HepG2 (cell line): ENCODE measurements at regions not wholly inside any gene's neighbourhood (a gene's known extent, or its start where the extent isn't known, plus 50 kb on each side); places are given as distances from the start of the nearest gene placed in this dataset.

Experiments
- ATF4 ChIP-seq, 2 experiments: fragments of 450-650 bp in 1 of 2; sonication (generic) in 1 of 2; formaldehyde crosslinking; IDR thresholded peaks; 2 replicates each; pipeline versions ENCODE4 v1.5.0 to v1.8.0; 2020 to 2022; ENCODE audit warnings: mild to moderate bottlenecking in 1 of 2, missing genetic modification reagents in 1 of 2
- CC2D1A ChIP-seq: sonication (generic); formaldehyde crosslinking; IDR thresholded peaks from 2 replicates; pipeline ENCODE4 v1.8.1; 2023; ENCODE audit warnings: mild to moderate bottlenecking, missing genetic modification reagents
- CTCF ChIP-seq: sonication (generic); formaldehyde crosslinking; IDR thresholded peaks from 2 replicates; pipeline ENCODE4 v1.5.0; 2020; ENCODE audit warnings: mild to moderate bottlenecking, missing genetic modification reagents, moderate library complexity
- GATAD1 ChIP-seq: IDR thresholded peaks from 2 replicates; pipeline ENCODE4 v1.6.1; 2016; ENCODE audit warnings: missing genetic modification reagents, missing compliant biosample characterization
- PHF21A ChIP-seq: sonication (generic); formaldehyde crosslinking; IDR thresholded peaks from 2 replicates; pipeline ENCODE4 v1.5.0; 2020; ENCODE audit warnings: mild to moderate bottlenecking, missing genetic modification reagents
- POLR2AphosphoS2 ChIP-seq: IDR thresholded peaks from 2 replicates; pipeline ENCODE4 v1.6.1; 2011; ENCODE audit warnings: low read depth, low read length, improper control_type of control experiment
- SRSF9 ChIP-seq: fragments of 200-400 bp; formaldehyde crosslinking; IDR thresholded peaks from 2 replicates; pipeline ENCODE4 v1.6.1; 2018; ENCODE audit warnings: borderline replicate concordance, mild to moderate bottlenecking, low read depth, low read length; ENCODE audit not compliant: insufficient read depth, poor library complexity, severe bottlenecking
- ZFP37 ChIP-seq: sonication (generic); formaldehyde crosslinking; IDR thresholded peaks from 2 replicates; pipeline ENCODE4 v1.4.0; 2020; ENCODE audit warnings: missing genetic modification reagents, borderline replicate concordance
- ZMYM2 ChIP-seq: sonication (generic); formaldehyde crosslinking; IDR thresholded peaks from 2 replicates; pipeline ENCODE4 v1.8.0; 2022; ENCODE audit warnings: mild to moderate bottlenecking, missing genetic modification reagents
- ZNF225 ChIP-seq: sonication (generic); formaldehyde crosslinking; IDR thresholded peaks from 2 replicates; pipeline ENCODE4 v1.4.0; 2020; ENCODE audit warnings: mild to moderate bottlenecking, missing genetic modification reagents
- ZNF235 ChIP-seq: sonication (generic); formaldehyde crosslinking; IDR thresholded peaks from 2 replicates; pipeline ENCODE4 v1.8.1; 2023; ENCODE audit warnings: mild to moderate bottlenecking, missing genetic modification reagents, borderline replicate concordance
- ZNF274 ChIP-seq: sonication (generic); formaldehyde crosslinking; IDR thresholded peaks from 2 replicates; pipeline ENCODE4 v1.5.1; 2020; ENCODE audit warnings: mild to moderate bottlenecking, missing genetic modification reagents
- ZNF414 ChIP-seq: sonication (generic); formaldehyde crosslinking; IDR thresholded peaks from 2 replicates; pipeline ENCODE4 v1.5.0; 2020; ENCODE audit warnings: missing genetic modification reagents
- ZNF557 ChIP-seq: sonication (generic); formaldehyde crosslinking; IDR thresholded peaks from 2 replicates; pipeline ENCODE4 v1.4.0; 2020; ENCODE audit warnings: missing genetic modification reagents
- ZNF709 ChIP-seq: sonication (generic); formaldehyde crosslinking; IDR thresholded peaks from 2 replicates; pipeline ENCODE4 v1.5.0; 2020; ENCODE audit warnings: mild to moderate bottlenecking, missing genetic modification reagents
- ZNF891 ChIP-seq: sonication (generic); formaldehyde crosslinking; IDR thresholded peaks from 2 replicates; pipeline ENCODE4 v1.5.0; 2020; ENCODE audit warnings: mild to moderate bottlenecking, missing genetic modification reagents
- ZSCAN20 ChIP-seq: sonication (generic); formaldehyde crosslinking; IDR thresholded peaks from 2 replicates; pipeline ENCODE4 v1.4.0; 2020; ENCODE audit warnings: missing genetic modification reagents, mild to moderate bottlenecking, borderline replicate concordance
- ZSCAN31 ChIP-seq: sonication (generic); formaldehyde crosslinking; IDR thresholded peaks from 2 replicates; pipeline ENCODE4 v1.5.0; 2020; ENCODE audit warnings: low read depth, mild to moderate bottlenecking, missing genetic modification reagents
- TF ChIP-seq, protein P1 (sequence below): sonication (generic); formaldehyde crosslinking; IDR thresholded peaks from 2 replicates; pipeline ENCODE4 v1.5.1; 2020; ENCODE audit warnings: missing genetic modification reagents, mild to moderate bottlenecking, borderline replicate concordance
- TF ChIP-seq, protein P2 (sequence below): IDR thresholded peaks from 2 replicates; pipeline ENCODE4 v1.6.1; 2012; ENCODE audit warnings: low read length, improper control_type of control experiment

DNA sequence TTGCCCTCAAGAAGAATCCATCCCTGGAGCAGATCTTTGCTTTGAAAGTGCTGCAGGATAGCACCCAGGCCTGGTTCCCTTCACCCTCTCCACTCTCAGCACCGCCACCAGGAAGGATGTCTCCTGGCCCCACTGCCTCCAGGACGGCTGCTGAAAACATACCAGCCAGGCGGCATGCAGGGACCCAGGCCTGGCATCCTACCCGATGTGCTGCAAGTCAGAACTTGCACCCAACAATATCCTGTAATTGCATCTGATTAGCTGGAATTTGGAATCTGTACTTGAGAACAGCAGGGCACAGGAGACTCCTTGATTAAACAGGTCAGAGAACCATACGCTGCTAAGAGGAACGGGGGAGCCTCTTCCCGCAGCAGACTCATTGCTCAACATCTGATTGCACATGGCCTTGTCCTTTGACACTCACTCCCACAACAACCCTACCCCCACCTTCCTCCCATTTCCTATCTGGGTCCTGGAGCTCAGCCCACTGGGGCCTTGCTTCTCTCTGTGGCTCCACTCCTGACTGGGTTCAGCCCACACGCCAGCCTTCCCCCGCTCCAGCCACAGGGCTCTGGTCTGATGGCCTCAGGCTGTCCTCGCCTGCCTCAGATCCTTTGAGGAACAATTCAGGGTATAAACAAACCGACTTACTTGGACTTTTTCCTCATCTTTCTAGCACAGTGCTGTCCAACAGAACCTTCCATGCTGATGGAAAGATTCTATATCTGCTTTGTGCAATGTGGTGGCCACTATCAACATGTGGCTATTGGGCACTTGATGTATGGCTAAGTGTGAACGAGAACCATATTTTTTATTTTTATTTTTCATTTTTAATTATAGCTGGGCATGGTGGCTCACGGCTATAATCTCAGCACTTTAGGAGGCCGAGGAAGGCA, 78.0 kb downstream of the FGD2 start (continued):
- TF ChIP-seq CTCF (peak; percentile 49), ZNF891 (peak; percentile 97), CC2D1A (no peak), ZSCAN31 (peak; percentile 96), ZNF225 (CRISPR knock-in tag) (peak; percentile 79), ZNF235 (peak; percentile 82), GATAD1 (CRISPR knock-in tag) (peak; percentile 86), ATF4 (CRISPR knock-in tag; IDR thresholded peaks at IDR 0.05) (peak in 1 of 2 experiments; percentile 86; a peak in 2 of 4 replicates), ZNF414 (CRISPR knock-in tag) (peak; percentile 99), PHF21A (CRISPR knock-in tag) (peak; percentile 97), SRSF9 (no peak), POLR2AphosphoS2 (no peak), ZFP37 (peak; percentile 98; the same call in 1 of the 2 replicates), ZNF557 (CRISPR knock-in tag) (peak; percentile 97), ZNF709 (CRISPR knock-in tag) (no peak; the same call in 1 of the 2 replicates), ZNF274 (peak; percentile 93), ZSCAN20 (CRISPR knock-in tag) (no peak), ZMYM2 (peak; percentile 98)
- TF ChIP-seq, protein P1, sequence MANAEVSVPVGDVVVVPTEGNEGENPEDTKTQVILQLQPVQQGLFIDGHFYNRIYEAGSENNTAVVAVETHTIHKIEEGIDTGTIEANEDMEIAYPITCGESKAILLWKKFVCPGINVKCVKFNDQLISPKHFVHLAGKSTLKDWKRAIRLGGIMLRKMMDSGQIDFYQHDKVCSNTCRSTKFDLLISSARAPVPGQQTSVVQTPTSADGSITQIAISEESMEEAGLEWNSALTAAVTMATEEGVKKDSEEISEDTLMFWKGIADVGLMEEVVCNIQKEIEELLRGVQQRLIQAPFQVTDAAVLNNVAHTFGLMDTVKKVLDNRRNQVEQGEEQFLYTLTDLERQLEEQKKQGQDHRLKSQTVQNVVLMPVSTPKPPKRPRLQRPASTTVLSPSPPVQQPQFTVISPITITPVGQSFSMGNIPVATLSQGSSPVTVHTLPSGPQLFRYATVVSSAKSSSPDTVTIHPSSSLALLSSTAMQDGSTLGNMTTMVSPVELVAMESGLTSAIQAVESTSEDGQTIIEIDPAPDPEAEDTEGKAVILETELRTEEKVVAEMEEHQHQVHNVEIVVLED (CRISPR knock-in tag), result peak; percentile 68
- TF ChIP-seq, protein P2, sequence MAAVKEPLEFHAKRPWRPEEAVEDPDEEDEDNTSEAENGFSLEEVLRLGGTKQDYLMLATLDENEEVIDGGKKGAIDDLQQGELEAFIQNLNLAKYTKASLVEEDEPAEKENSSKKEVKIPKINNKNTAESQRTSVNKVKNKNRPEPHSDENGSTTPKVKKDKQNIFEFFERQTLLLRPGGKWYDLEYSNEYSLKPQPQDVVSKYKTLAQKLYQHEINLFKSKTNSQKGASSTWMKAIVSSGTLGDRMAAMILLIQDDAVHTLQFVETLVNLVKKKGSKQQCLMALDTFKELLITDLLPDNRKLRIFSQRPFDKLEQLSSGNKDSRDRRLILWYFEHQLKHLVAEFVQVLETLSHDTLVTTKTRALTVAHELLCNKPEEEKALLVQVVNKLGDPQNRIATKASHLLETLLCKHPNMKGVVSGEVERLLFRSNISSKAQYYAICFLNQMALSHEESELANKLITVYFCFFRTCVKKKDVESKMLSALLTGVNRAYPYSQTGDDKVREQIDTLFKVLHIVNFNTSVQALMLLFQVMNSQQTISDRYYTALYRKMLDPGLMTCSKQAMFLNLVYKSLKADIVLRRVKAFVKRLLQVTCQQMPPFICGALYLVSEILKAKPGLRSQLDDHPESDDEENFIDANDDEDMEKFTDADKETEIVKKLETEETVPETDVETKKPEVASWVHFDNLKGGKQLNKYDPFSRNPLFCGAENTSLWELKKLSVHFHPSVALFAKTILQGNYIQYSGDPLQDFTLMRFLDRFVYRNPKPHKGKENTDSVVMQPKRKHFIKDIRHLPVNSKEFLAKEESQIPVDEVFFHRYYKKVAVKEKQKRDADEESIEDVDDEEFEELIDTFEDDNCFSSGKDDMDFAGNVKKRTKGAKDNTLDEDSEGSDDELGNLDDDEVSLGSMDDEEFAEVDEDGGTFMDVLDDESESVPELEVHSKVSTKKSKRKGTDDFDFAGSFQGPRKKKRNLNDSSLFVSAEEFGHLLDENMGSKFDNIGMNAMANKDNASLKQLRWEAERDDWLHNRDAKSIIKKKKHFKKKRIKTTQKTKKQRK, result no peak
